ENCODE measurements at regions not wholly inside any gene's neighbourhood (a gene's known extent, or its start where the extent isn't known, plus 50 kb on each side); places are given as distances from the start of the nearest gene placed in this dataset.

GRCh38 chr4:11069083-11069482 lies 359.6 kb downstream of the HS3ST1 start:
- TF ChIP-seq CTCF (conservative IDR thresholded peaks at IDR 0.05) = no peak
- no peak for TF ChIP-seq EZH2 (IDR thresholded peaks at IDR 0.05; ENCODE audit: low read depth)
